NB4 (cell line): ENCODE measurements at regions not wholly inside any gene's neighbourhood (a gene's known extent, or its start where the extent isn't known, plus 50 kb on each side); places are given as distances from the start of the nearest gene placed in this dataset.

ENCODE experiments used
- CTCF ChIP-seq: IDR thresholded peaks from one replicate; pipeline ENCODE4 v1.5.1; 2012; ENCODE audit warnings: low read depth, low read length
- MYC ChIP-seq: IDR thresholded peaks from 2 replicates; pipeline ENCODE4 v1.6.1; 2011; ENCODE audit warnings: low read depth, low read length

- TF ChIP-seq MYC (no peak), CTCF (no peak)
These were observed 54.8 kb upstream of the FBXL17 start for GRCh38 chr5:108436696-108437095.
